ENCODE measurements at regions not wholly inside any gene's neighbourhood (a gene's known extent, or its start where the extent isn't known, plus 50 kb on each side); places are given as distances from the start of the nearest gene placed in this dataset.

GRCh38 chr2:157059036-157059435 is 198.5 kb upstream of the GALNT5 start:
- H3K4me3 ChIP-seq (ENCODE audit: low read depth, low read length): no peak overlapping the region
- no peak for TF ChIP-seq CTCF (IDR thresholded peaks at IDR 0.05; ENCODE audit: insufficient read depth, low read length)
- DNase-seq (ENCODE audit: low read depth): no peak

- no peak for DNase-seq (ENCODE audit: low read depth)
- H3K4me3 ChIP-seq (ENCODE audit: low read depth, low read length): no peak overlapping the region
- no peak for TF ChIP-seq CTCF (IDR thresholded peaks at IDR 0.05; ENCODE audit: insufficient read depth, low read length)
Measured at GRCh38 chr2:157061799-157062198, 195.7 kb upstream of the GALNT5 start.

GRCh38 chr2:157067562-157067961 is 189.9 kb upstream of the GALNT5 start:
- no peak for TF ChIP-seq CTCF (IDR thresholded peaks at IDR 0.05; ENCODE audit: insufficient read depth, low read length)
- H3K4me3 ChIP-seq (ENCODE audit: low read depth, low read length): no peak overlapping the region
- no peak for DNase-seq (ENCODE audit: low read depth)

GRCh38 chr2:157068237-157068636 is 189.3 kb upstream of the GALNT5 start:
- no peak for TF ChIP-seq CTCF (IDR thresholded peaks at IDR 0.05; ENCODE audit: insufficient read depth, low read length)
- DNase-seq (ENCODE audit: low read depth): no peak
- no peak overlapping the region for H3K4me3 ChIP-seq (ENCODE audit: low read depth, low read length)

GRCh38 chr2:157075924-157076323 is 181.6 kb upstream of the GALNT5 start:
- no peak for DNase-seq (ENCODE audit: low read depth)
- no peak for TF ChIP-seq CTCF (IDR thresholded peaks at IDR 0.05; ENCODE audit: insufficient read depth, low read length)
- no peak overlapping the region for H3K4me3 ChIP-seq (ENCODE audit: low read depth, low read length)

GRCh38 chr2:157076526-157077161 is 180.9 kb upstream of the GALNT5 start:
- no peak for TF ChIP-seq CTCF (IDR thresholded peaks at IDR 0.05; ENCODE audit: insufficient read depth, low read length)
- DNase-seq (ENCODE audit: low read depth): no peak
- no peak overlapping the region for H3K4me3 ChIP-seq (ENCODE audit: low read depth, low read length)

- DNase-seq (ENCODE audit: low read depth): no peak
- no peak for TF ChIP-seq CTCF (IDR thresholded peaks at IDR 0.05; ENCODE audit: insufficient read depth, low read length)
- H3K4me3 ChIP-seq (ENCODE audit: low read depth, low read length): no peak overlapping the region
Measured at GRCh38 chr2:157077753-157078350, 179.7 kb upstream of the GALNT5 start.

All from fibroblast of the aortic adventitia (primary cell).